Ovary (tissue), 3 donors: ENCODE measurements at regions not wholly inside any gene's neighbourhood (a gene's known extent, or its start where the extent isn't known, plus 50 kb on each side); places are given as distances from the start of the nearest gene placed in this dataset.

Source experiments
- CTCF ChIP-seq, 3 donors: fragments of 450-650 bp in 2 of 3; fragments of 200-600 bp in 1 of 3; IDR thresholded peaks; one replicate each; pipeline versions ENCODE4 v1.5.1 to v1.8.0; 2016 to 2022; ENCODE audit warnings: antibody characterized with exemption in 3 of 3, mild to moderate bottlenecking in 1 of 3
- POLR2A ChIP-seq: fragments of 450-650 bp; IDR thresholded peaks from one replicate; pipeline ENCODE4 v1.6.1; 2017; ENCODE audit warnings: antibody characterized with exemption, mild to moderate bottlenecking, moderate library complexity
- donor health status: DM: no; HTN: no; CAD: no.

- TF ChIP-seq POLR2A, result no peak
- no peak for TF ChIP-seq CTCF (IDR thresholded peaks at IDR 0.05)
These were observed 227.7 kb upstream of the CRY1 start for GRCh38 chr12:107320929-107321631.
